Adrenal gland (tissue), 9 donors: ENCODE measurements at regions not wholly inside any gene's neighbourhood (a gene's known extent, or its start where the extent isn't known, plus 50 kb on each side); places are given as distances from the start of the nearest gene placed in this dataset.

ENCODE experiments used
- DNase-seq, 7 donors: peaks; one replicate each; pipeline ENCODE4 v3.0.0-alpha.2; 2019 to 2020
- H3K27ac ChIP-seq, 5 donors: fragments of 200-600 bp; sonication (generic) in 4 of 5; 1 replicate in 3 of 5; 2 replicates in 2 of 5; pipeline versions ENCODE4 v1.5.1 to v1.8.0; 2016 to 2020; ENCODE audit warnings: mild to moderate bottlenecking in 1 of 5
- H3K27me3 ChIP-seq: fragments of 200-600 bp; 2 replicates; pipeline ENCODE4 v1.8.0; 2021
- H3K36me3 ChIP-seq, 2 donors: fragments of 200-600 bp; replicated peaks in 1 of 2; 1 replicate in 1 of 2; 2 replicates in 1 of 2; pipeline versions ENCODE4 v1.5.1 to v1.8.0; 2018 to 2022
- H3K4me1 ChIP-seq, 2 donors: fragments of 200-600 bp; replicated peaks in 1 of 2; 1 replicate in 1 of 2; 2 replicates in 1 of 2; pipeline versions ENCODE4 v1.5.1 to v1.8.0; 2018 to 2021
- H3K4me3 ChIP-seq, 4 donors: fragments of 200-600 bp; sonication (generic) in 3 of 4; one replicate each; pipeline ENCODE4 v1.5.1; 2016 to 2018
- H3K9me3 ChIP-seq, 3 donors: fragments of 200-600 bp; sonication (generic) in 1 of 3; replicated peaks in 1 of 3; 1 replicate in 2 of 3; 2 replicates in 1 of 3; pipeline versions ENCODE4 v1.5.1 to v1.8.0; 2016 to 2021
- POLR2A ChIP-seq, 2 donors: fragments of 450-650 bp; IDR thresholded peaks; one replicate each; pipeline ENCODE4 v1.6.1; 2017; ENCODE audit warnings: antibody characterized with exemption in 2 of 2, mild to moderate bottlenecking in 2 of 2, moderate library complexity in 1 of 2
- WGBS, 4 donors: extraction: QIAGEN DNeasy Blood & Tissue Kit in 2 of 4; methylation state at CpG; one replicate each; pipeline versions ENCODE4 v1.1.5 to v1.1.7; 2013 to 2017; 5-methylcytosine and 5-hydroxymethylcytosine counted together
- intact Hi-C, 2 donors: fragments of 100-400 bp; cut with DNase I; formaldehyde crosslinking; loops; one replicate each; pipeline versions ENCODE4 v1.14.1 to v1.15.0; 2022 to 2023
- TF ChIP-seq, protein P1 (sequence below), 6 experiments: fragments of 450-650 bp in 4 of 6; fragments of 200-600 bp in 2 of 6; sonication (generic) in 1 of 6; IDR thresholded peaks; 1 replicate in 5 of 6; 2 replicates in 1 of 6; pipeline versions ENCODE4 v1.5.1 to v1.8.0; 2016 to 2021; ENCODE audit warnings: antibody characterized with exemption in 6 of 6, mild to moderate bottlenecking in 2 of 6, moderate library complexity in 1 of 6
- donor health status: healthy with polysubstance abuse.
- donor health status: Bipolar disorder and iron deficiency.
- donor health status: DM: yes; HTN: yes; CAD: no.
- donor health status: DM: no; HTN: no; CAD: no.
- donor health status: DM: no; HTN: no; CAD: no.

DNA sequence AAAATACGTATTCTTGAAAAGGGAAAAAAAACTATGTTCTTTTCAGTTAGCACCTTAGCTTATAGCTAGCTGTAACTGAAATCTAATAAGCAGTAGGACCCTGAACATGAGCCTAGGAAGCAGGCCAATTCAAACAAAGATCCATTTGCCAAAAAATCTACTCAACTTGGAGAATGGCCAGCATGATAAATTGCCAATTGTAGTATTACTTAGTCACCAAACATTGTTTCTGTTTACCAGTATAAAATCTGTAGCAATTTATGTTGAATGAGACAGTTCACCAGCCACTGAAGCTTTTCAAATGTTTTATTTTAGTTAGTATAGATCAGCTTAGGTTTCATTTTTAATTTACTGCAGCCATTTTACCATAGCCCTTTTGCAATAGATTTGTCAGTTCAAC is 323.6 kb upstream of the DIPK2B start:
- no peak for TF ChIP-seq POLR2A (IDR thresholded peaks at IDR 0.05)
- TF ChIP-seq, protein P1, sequence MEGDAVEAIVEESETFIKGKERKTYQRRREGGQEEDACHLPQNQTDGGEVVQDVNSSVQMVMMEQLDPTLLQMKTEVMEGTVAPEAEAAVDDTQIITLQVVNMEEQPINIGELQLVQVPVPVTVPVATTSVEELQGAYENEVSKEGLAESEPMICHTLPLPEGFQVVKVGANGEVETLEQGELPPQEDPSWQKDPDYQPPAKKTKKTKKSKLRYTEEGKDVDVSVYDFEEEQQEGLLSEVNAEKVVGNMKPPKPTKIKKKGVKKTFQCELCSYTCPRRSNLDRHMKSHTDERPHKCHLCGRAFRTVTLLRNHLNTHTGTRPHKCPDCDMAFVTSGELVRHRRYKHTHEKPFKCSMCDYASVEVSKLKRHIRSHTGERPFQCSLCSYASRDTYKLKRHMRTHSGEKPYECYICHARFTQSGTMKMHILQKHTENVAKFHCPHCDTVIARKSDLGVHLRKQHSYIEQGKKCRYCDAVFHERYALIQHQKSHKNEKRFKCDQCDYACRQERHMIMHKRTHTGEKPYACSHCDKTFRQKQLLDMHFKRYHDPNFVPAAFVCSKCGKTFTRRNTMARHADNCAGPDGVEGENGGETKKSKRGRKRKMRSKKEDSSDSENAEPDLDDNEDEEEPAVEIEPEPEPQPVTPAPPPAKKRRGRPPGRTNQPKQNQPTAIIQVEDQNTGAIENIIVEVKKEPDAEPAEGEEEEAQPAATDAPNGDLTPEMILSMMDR (IDR thresholded peaks at IDR 0.05): no peak
- no peak for DNase-seq
- H3K4me1 ChIP-seq: no peaks in the 10 kb centered on the region
- H3K4me3 ChIP-seq: no peak overlapping the region
- 84 to 94% (median 90%) methylated on average over 1 of the region's 1 CpG for WGBS, 4 donors
- no peaks in the 10 kb centered on the region for H3K36me3 ChIP-seq
- peaks cover 3% of the 10 kb centered on the region for H3K27me3 ChIP-seq
- H3K9me3 ChIP-seq: no peaks in the 10 kb centered on the region
- intact Hi-C loops: no loop called here
- H3K27ac ChIP-seq: no peak overlapping the region

GRCh38 chrX:45518552-45518951 is 317.9 kb upstream of the DIPK2B start:
- no peak for DNase-seq
- no peaks in the 10 kb centered on the region for H3K9me3 ChIP-seq
- H3K4me3 ChIP-seq: no peak overlapping the region
- no peak overlapping the region for H3K27ac ChIP-seq
- intact Hi-C loops: loop anchor here in 1 of 2 donors (10.0 kb wide), 1 partner anchor 256 kb away; no protein-coding TSS in a partner anchor
- H3K36me3 ChIP-seq: no peaks in the 10 kb centered on the region
- TF ChIP-seq, protein P1 (IDR thresholded peaks at IDR 0.05): no peak
- TF ChIP-seq POLR2A (IDR thresholded peaks at IDR 0.05): no peak
- 42 to 54% (median 48%) methylated on average over 1 of the region's 1 CpG for WGBS, 4 donors
- peaks cover 0 to 4% of the 10 kb centered on the region in 2 donors for H3K4me1 ChIP-seq
- peaks cover 3% of the 10 kb centered on the region for H3K27me3 ChIP-seq

DNA sequence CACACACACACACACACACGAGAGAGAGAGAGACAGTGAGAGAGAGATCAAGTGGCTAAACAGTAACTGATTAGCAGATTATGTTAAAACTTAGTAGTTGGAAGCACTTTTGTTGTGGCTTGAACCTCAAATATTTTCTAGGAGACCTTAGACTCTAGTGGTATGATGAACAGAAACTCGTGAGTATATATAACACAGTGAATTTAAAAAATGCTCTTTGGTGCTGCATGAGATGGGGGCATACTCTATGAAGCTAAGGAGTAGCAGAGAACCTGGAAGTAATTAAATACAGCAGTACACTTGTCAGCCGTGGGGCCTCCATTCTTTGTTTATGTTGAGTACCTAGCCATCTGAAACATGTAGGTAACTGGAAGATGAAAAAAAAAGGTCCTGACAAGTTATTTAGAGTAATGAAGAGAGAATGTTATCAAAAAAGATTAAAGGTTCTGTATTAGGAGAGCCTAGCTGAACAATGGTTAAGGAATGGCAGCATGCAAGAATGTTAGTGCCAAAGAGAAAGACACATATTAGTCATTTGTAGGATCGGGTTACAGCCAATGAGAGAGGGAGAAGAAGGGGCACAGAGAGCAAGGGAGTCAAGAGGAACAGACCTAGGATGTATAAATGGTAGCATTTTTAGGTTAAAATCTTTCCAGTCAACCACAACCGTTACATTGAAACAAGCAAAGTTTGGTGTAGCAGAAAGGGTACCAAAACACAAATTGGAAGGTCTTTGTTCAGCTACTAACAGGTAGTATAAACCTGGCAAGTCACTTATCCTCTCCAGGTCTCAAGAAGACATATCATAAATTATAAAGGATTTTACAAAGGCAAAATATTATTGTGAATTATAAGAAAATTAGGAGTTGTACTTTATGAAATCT is 316.7 kb upstream of the DIPK2B start:
- no peak for DNase-seq
- Histone ChIP-seq H3K27ac (no peak overlapping the region), H3K4me1 (peaks cover 0 to 4% of the 10 kb centered on the region in 2 donors), H3K27me3 (peaks cover 3% of the 10 kb centered on the region), H3K9me3 (no peaks in the 10 kb centered on the region), H3K36me3 (no peaks in the 10 kb centered on the region), H3K4me3 (no peak overlapping the region)
- WGBS, 4 donors: 49 to 74% (median 59%) methylated on average over 5 of the region's 5 CpGs
- TF ChIP-seq, protein P1 (IDR thresholded peaks at IDR 0.05): no peak
- no peak for TF ChIP-seq POLR2A (IDR thresholded peaks at IDR 0.05)
- intact Hi-C loops: loop anchor here in 1 of 2 donors (10.0 kb wide), 1 partner anchor 257 kb away; no protein-coding TSS in a partner anchor

DNA sequence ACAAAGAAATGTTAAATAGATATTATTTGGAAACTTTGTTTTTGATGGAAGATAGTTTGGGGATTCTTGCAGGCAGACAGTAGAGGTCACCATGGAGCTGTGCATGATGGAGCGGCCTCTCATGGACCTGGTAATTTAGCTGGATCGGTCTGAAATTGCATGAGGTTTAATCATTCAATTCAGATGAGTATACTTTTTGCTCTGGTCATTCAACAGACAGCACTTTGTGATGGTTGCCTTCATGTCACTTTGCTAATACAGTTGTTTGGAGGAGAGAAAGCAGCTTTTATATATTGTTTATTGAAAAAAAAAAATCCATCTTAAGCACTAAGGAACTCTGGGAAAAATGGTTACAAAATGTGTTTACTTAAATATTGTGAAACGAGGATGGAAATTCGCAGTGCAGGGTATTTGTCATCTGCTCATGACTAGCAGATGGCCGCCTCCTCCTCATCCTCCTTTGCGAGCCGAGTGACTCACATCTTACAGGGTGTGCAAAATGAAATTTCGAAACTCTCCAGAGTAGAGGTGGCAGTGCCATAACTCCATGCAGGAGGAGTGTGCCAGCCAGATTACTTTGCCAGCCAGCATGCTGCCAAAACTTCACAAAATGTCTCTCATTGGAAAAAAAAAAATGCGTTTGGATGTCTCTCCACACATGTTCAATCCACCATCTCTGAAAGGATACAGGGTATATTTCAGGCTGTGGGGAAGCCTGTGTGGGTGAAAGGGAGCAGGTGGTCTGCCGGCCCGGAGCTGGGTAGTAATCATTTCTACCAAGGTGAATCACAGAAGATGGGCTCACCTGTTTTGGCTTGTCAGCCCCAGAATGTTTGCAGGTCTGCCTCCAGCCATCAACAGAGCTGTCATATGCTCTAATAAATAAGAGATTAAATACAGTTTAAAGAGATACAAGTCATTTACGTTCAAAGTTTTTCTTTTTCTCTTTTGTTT is 314.9 kb upstream of the DIPK2B start:
- intact Hi-C loops: loop anchor here in 1 of 2 donors (10.0 kb wide), 1 partner anchor 259 kb away; no protein-coding TSS in a partner anchor
- H3K4me3 ChIP-seq: no peak overlapping the region

More for the DNA sequence above, 314.9 kb upstream of the DIPK2B start:
- H3K9me3 ChIP-seq: no peaks in the 10 kb centered on the region
- peaks cover 0 to 4% of the 10 kb centered on the region in 2 donors for H3K4me1 ChIP-seq
- H3K27me3 ChIP-seq: peaks cover 3% of the 10 kb centered on the region
- TF ChIP-seq, protein P1 (IDR thresholded peaks at IDR 0.05): peak; percentile 24 to 61 (median 55)
- TF ChIP-seq POLR2A (IDR thresholded peaks at IDR 0.05): no peak
- H3K27ac ChIP-seq: peak overlapping the region in 3 of 5 donors; percentile 20 to 47 (median 46)
- no peaks in the 10 kb centered on the region for H3K36me3 ChIP-seq
- peak; percentile 57 to 93 (median 89) for DNase-seq
- 19 to 29% (median 25%) methylated on average over 11 to 12 of the region's 12 CpGs for WGBS, 4 donors
